ENCODE measurements at regions not wholly inside any gene's neighbourhood (a gene's known extent, or its start where the extent isn't known, plus 50 kb on each side); places are given as distances from the start of the nearest gene placed in this dataset.

- TF ChIP-seq EZH2phosphoT487 (IDR thresholded peaks at IDR 0.05; ENCODE audit: borderline replicate concordance), result no peak
- TF ChIP-seq CTCF (conservative IDR thresholded peaks at IDR 0.05; ENCODE audit: low read length), result no peak
These were observed 113.1 kb downstream of the TMTC3 start for GRCh38 chr12:88255224-88255623.
